ENCODE measurements at regions not wholly inside any gene's neighbourhood (a gene's known extent, or its start where the extent isn't known, plus 50 kb on each side); places are given as distances from the start of the nearest gene placed in this dataset.
"Not testable (repeated sequence)": the region's sequence is repeated elsewhere in the genome, so short reads cannot be mapped to it uniquely, and the experiment has no call there.

GRCh38 chr16:33731167-33731566 lies 271.8 kb downstream of the TP53TG3F start:
- not testable (repeated sequence) for DNase-seq; ATAC-seq; H3K4me1 Mint-ChIP-seq; H3K27ac Mint-ChIP-seq; H3K27me3 Mint-ChIP-seq; H3K9me3 ChIP-seq (ENCODE audit: control insufficient read depth, low read length, poor library complexity, severe bottlenecking); H3K36me3 Mint-ChIP-seq (ENCODE audit: low read depth); H3K4me3 Mint-ChIP-seq

GRCh38 chr16:33734650-33735049 lies 275.2 kb downstream of the TP53TG3F start:
- H3K36me3 Mint-ChIP-seq (ENCODE audit: low read depth); DNase-seq; H3K9me3 ChIP-seq (ENCODE audit: control insufficient read depth, low read length, poor library complexity, severe bottlenecking); ATAC-seq; H3K27me3 Mint-ChIP-seq; H3K4me1 Mint-ChIP-seq; H3K4me3 Mint-ChIP-seq; H3K27ac Mint-ChIP-seq: not testable (repeated sequence)

- not testable (repeated sequence) for H3K36me3 Mint-ChIP-seq (ENCODE audit: low read depth); H3K4me1 Mint-ChIP-seq; H3K27me3 Mint-ChIP-seq; H3K27ac Mint-ChIP-seq; DNase-seq; ATAC-seq; H3K4me3 Mint-ChIP-seq; H3K9me3 ChIP-seq (ENCODE audit: control insufficient read depth, low read length, poor library complexity, severe bottlenecking)
These were observed 307.7 kb downstream of the TP53TG3F start for GRCh38 chr16:33766869-33767765.

GRCh38 chr16:33768710-33769109 lies 309.3 kb downstream of the TP53TG3F start:
- not testable (repeated sequence) for H3K9me3 ChIP-seq (ENCODE audit: control insufficient read depth, low read length, poor library complexity, severe bottlenecking); DNase-seq; ATAC-seq; H3K4me1 Mint-ChIP-seq; H3K36me3 Mint-ChIP-seq (ENCODE audit: low read depth); H3K27me3 Mint-ChIP-seq; H3K4me3 Mint-ChIP-seq; H3K27ac Mint-ChIP-seq

GRCh38 chr16:33769180-33769846 lies 309.9 kb downstream of the TP53TG3F start:
- H3K27ac Mint-ChIP-seq; H3K36me3 Mint-ChIP-seq (ENCODE audit: low read depth); ATAC-seq; H3K4me1 Mint-ChIP-seq; H3K27me3 Mint-ChIP-seq; DNase-seq; H3K4me3 Mint-ChIP-seq; H3K9me3 ChIP-seq (ENCODE audit: control insufficient read depth, low read length, poor library complexity, severe bottlenecking): not testable (repeated sequence)

- H3K36me3 Mint-ChIP-seq (ENCODE audit: low read depth); DNase-seq; H3K27me3 Mint-ChIP-seq; H3K4me1 Mint-ChIP-seq; ATAC-seq; H3K27ac Mint-ChIP-seq; H3K4me3 Mint-ChIP-seq; H3K9me3 ChIP-seq (ENCODE audit: control insufficient read depth, low read length, poor library complexity, severe bottlenecking): not testable (repeated sequence)
These were observed 311.1 kb downstream of the TP53TG3F start for GRCh38 chr16:33770478-33770877.

- ATAC-seq; H3K4me3 Mint-ChIP-seq; DNase-seq; H3K9me3 ChIP-seq (ENCODE audit: control insufficient read depth, low read length, poor library complexity, severe bottlenecking); H3K4me1 Mint-ChIP-seq; H3K27me3 Mint-ChIP-seq; H3K27ac Mint-ChIP-seq; H3K36me3 Mint-ChIP-seq (ENCODE audit: low read depth): not testable (repeated sequence)
These were observed 311.8 kb downstream of the TP53TG3F start for GRCh38 chr16:33771211-33771610.

GRCh38 chr16:33773966-33774365 lies 314.6 kb downstream of the TP53TG3F start:
- not testable (repeated sequence) for ATAC-seq

GRCh38 chr16:33774724-33775123 lies 315.3 kb downstream of the TP53TG3F start:
- H3K27ac Mint-ChIP-seq; H3K27me3 Mint-ChIP-seq; H3K4me3 Mint-ChIP-seq; DNase-seq; H3K9me3 ChIP-seq (ENCODE audit: control insufficient read depth, low read length, poor library complexity, severe bottlenecking); ATAC-seq; H3K4me1 Mint-ChIP-seq; H3K36me3 Mint-ChIP-seq (ENCODE audit: low read depth): not testable (repeated sequence)

More at GRCh38 chr16:33773966-33774365, 314.6 kb downstream of the TP53TG3F start:
- H3K4me1 Mint-ChIP-seq; H3K36me3 Mint-ChIP-seq (ENCODE audit: low read depth); H3K9me3 ChIP-seq (ENCODE audit: control insufficient read depth, low read length, poor library complexity, severe bottlenecking); H3K27me3 Mint-ChIP-seq; H3K27ac Mint-ChIP-seq; H3K4me3 Mint-ChIP-seq; DNase-seq: not testable (repeated sequence)

- not testable (repeated sequence) for H3K4me3 Mint-ChIP-seq; H3K9me3 ChIP-seq (ENCODE audit: control insufficient read depth, low read length, poor library complexity, severe bottlenecking); DNase-seq; H3K27me3 Mint-ChIP-seq; ATAC-seq; H3K36me3 Mint-ChIP-seq (ENCODE audit: low read depth); H3K4me1 Mint-ChIP-seq; H3K27ac Mint-ChIP-seq
These were observed 357.0 kb downstream of the TP53TG3F start for GRCh38 chr16:33816328-33816944.

GRCh38 chr16:33824736-33825135 lies 365.3 kb downstream of the TP53TG3F start:
- H3K9me3 ChIP-seq (ENCODE audit: control insufficient read depth, low read length, poor library complexity, severe bottlenecking); H3K27ac Mint-ChIP-seq; H3K4me1 Mint-ChIP-seq; ATAC-seq; H3K27me3 Mint-ChIP-seq; DNase-seq; H3K4me3 Mint-ChIP-seq; H3K36me3 Mint-ChIP-seq (ENCODE audit: low read depth): not testable (repeated sequence)

GRCh38 chr16:33827522-33827921 lies 368.1 kb downstream of the TP53TG3F start:
- not testable (repeated sequence) for ATAC-seq; H3K4me3 Mint-ChIP-seq; H3K27me3 Mint-ChIP-seq; DNase-seq; H3K4me1 Mint-ChIP-seq; H3K36me3 Mint-ChIP-seq (ENCODE audit: low read depth); H3K27ac Mint-ChIP-seq; H3K9me3 ChIP-seq (ENCODE audit: control insufficient read depth, low read length, poor library complexity, severe bottlenecking)

GRCh38 chr16:33839157-33839556 lies 379.7 kb downstream of the TP53TG3F start:
- not testable (repeated sequence) for H3K4me1 Mint-ChIP-seq; H3K4me3 Mint-ChIP-seq; DNase-seq; H3K9me3 ChIP-seq (ENCODE audit: control insufficient read depth, low read length, poor library complexity, severe bottlenecking); H3K27me3 Mint-ChIP-seq; H3K36me3 Mint-ChIP-seq (ENCODE audit: low read depth); H3K27ac Mint-ChIP-seq
- peak; percentile 64 for ATAC-seq

Data from T-helper 17 cell (primary cell).